IMR-90 (cell line): ENCODE measurements at regions not wholly inside any gene's neighbourhood (a gene's known extent, or its start where the extent isn't known, plus 50 kb on each side); places are given as distances from the start of the nearest gene placed in this dataset.

ENCODE experiments used
- ATAC-seq: fragments of 200-7000 bp; cut with Tn5 transposase; 2 replicates; pipeline ENCODE4 v1.9.1; 2020; ENCODE audit warnings: low read depth, mild to moderate bottlenecking, moderate library complexity
- BruUV-seq: library from RNA; stranded (reverse); fragments of 400-500 nt; replicated peaks from 2 replicates; lab custom pipeline; 2021; lab: Mats Ljungman, UMichigan
- CTCF ChIA-PET: fragments of 300-600 bp; formaldehyde crosslinking; extraction: SDS; loops from one replicate; lab custom pipeline; 2021; ENCODE audit warnings: antibody characterized with exemption; lab: Yijun Ruan, JAX
- POLR2A ChIA-PET: fragments of 300-600 bp; sonication (Branson Sonifier 250); formaldehyde crosslinking; loops from one replicate; lab custom pipeline; 2022; ENCODE audit warnings: antibody characterized with exemption; ENCODE audit not compliant: unreplicated experiment; lab: Charles Lee
- DNase-seq: peaks from one replicate; pipeline ENCODE4 v3.0.0; 2013
- H2AFZ ChIP-seq: replicated peaks from 2 replicates; pipeline ENCODE3; 2013; ENCODE audit warnings: low read length, mild to moderate bottlenecking; ENCODE audit not compliant: poor library complexity
- H2AK5ac ChIP-seq: 2 replicates; pipeline ENCODE4 v1.6.1; 2013; ENCODE audit warnings: low read depth, low read length, inconsistent platforms
- H2AK9ac ChIP-seq: replicated peaks from 2 replicates; pipeline ENCODE3; 2013; ENCODE audit warnings: mild to moderate bottlenecking, low read depth, low read length, moderate library complexity; ENCODE audit not compliant: poor library complexity
- H2BK120ac ChIP-seq: 2 replicates; pipeline ENCODE4 v1.6.1; 2013; ENCODE audit warnings: low read depth, low read length, inconsistent platforms
- H2BK15ac ChIP-seq: 3 replicates; pipeline ENCODE4 v1.6.1; 2013; ENCODE audit warnings: low read depth, low read length, inconsistent platforms
- H2BK20ac ChIP-seq: 2 replicates; pipeline ENCODE4 v1.6.1; 2013; ENCODE audit warnings: low read depth, mild to moderate bottlenecking, inconsistent platforms, low read length, moderate library complexity
- H2BK5ac ChIP-seq: 2 replicates; pipeline ENCODE4 v1.6.1; 2013; ENCODE audit warnings: mild to moderate bottlenecking, low read depth, low read length, inconsistent platforms; ENCODE audit not compliant: poor library complexity, severe bottlenecking
- H3K14ac ChIP-seq: replicated peaks from 2 replicates; pipeline ENCODE4 v1.6.1; 2013; ENCODE audit warnings: low read depth, low read length, inconsistent platforms
- H3K18ac ChIP-seq: 2 replicates; pipeline ENCODE4 v1.6.1; 2013; ENCODE audit warnings: low read depth, low read length, control low read depth
- H3K23ac ChIP-seq: 2 replicates; pipeline ENCODE4 v1.6.1; 2013; ENCODE audit warnings: low read depth, low read length, inconsistent platforms
- H3K27ac ChIP-seq: 2 replicates; pipeline ENCODE4 v1.5.1; 2013; ENCODE audit warnings: mild to moderate bottlenecking, control low read depth, low read length; ENCODE audit not compliant: insufficient read depth
- H3K27me3 ChIP-seq: 2 replicates; pipeline ENCODE4 v1.6.1; 2013; ENCODE audit warnings: low read length; ENCODE audit not compliant: control insufficient read depth, insufficient read depth
- H3K36me3 ChIP-seq: 2 replicates; pipeline ENCODE4 v1.6.1; 2013; ENCODE audit warnings: low read length, mixed read lengths; ENCODE audit not compliant: control insufficient read depth, insufficient read depth
- H3K4ac ChIP-seq: 2 replicates; pipeline ENCODE4 v1.6.1; 2013; ENCODE audit warnings: low read depth, low read length, inconsistent platforms
- H3K4me1 ChIP-seq: 2 replicates; pipeline ENCODE4 v1.6.1; 2013; ENCODE audit warnings: low read length, mixed read lengths; ENCODE audit not compliant: control insufficient read depth, insufficient read depth
- H3K4me2 ChIP-seq: 2 replicates; pipeline ENCODE4 v1.6.1; 2013; ENCODE audit warnings: low read depth, mild to moderate bottlenecking, control low read depth, low read length, moderate library complexity
- H3K4me3 ChIP-seq: 2 replicates; pipeline ENCODE4 v1.5.1; 2013; ENCODE audit warnings: low read depth, mild to moderate bottlenecking, control low read depth, low read length, moderate library complexity; ENCODE audit not compliant: insufficient read depth
- H3K56ac ChIP-seq: 2 replicates; pipeline ENCODE4 v1.6.1; 2013; ENCODE audit warnings: low read length, inconsistent platforms; ENCODE audit not compliant: insufficient read depth; ENCODE audit errors: extremely low read depth
- H3K79me1 ChIP-seq, 2 experiments: 2 replicates each; pipeline ENCODE4 v1.6.1; 2013; ENCODE audit warnings: low read length in 2 of 2, inconsistent platforms in 1 of 2, low read depth in 1 of 2
- H3K9ac ChIP-seq: 2 replicates; pipeline ENCODE4 v1.6.1; 2013; ENCODE audit warnings: low read depth, low read length, control low read depth
- H3K9me1 ChIP-seq: 2 replicates; pipeline ENCODE4 v1.6.1; 2013; ENCODE audit warnings: low read length, inconsistent platforms; ENCODE audit not compliant: insufficient read depth
- H3K9me3 ChIP-seq: 2 replicates; pipeline ENCODE4 v1.6.1; 2013; ENCODE audit warnings: low read length; ENCODE audit not compliant: control insufficient read depth, insufficient read depth
- H4K20me1 ChIP-seq: 2 replicates; pipeline ENCODE4 v1.6.1; 2013; ENCODE audit warnings: low read length, inconsistent platforms; ENCODE audit not compliant: insufficient read depth
- H4K5ac ChIP-seq: 2 replicates; pipeline ENCODE4 v1.6.1; 2013; ENCODE audit warnings: mild to moderate bottlenecking, low read depth, low read length, control low read depth
- H4K8ac ChIP-seq, 2 experiments: 2 replicates each; pipeline ENCODE4 v1.6.1; 2013; ENCODE audit warnings: low read depth in 2 of 2, low read length in 2 of 2, control low read depth in 1 of 2, inconsistent platforms in 1 of 2
- H4K91ac ChIP-seq: 2 replicates; pipeline ENCODE4 v1.6.1; 2013; ENCODE audit warnings: low read depth, low read length, inconsistent platforms; ENCODE audit not compliant: insufficient read depth
- FOS ChIP-seq: fragments of 150-350 bp; IDR thresholded peaks from 2 replicates; pipeline ENCODE4 v1.6.1; 2016; ENCODE audit warnings: low read depth, low read length
- WGBS, 2 experiments: methylation state at CpG; one replicate each; pipeline versions ENCODE4 v1.1.5 to v1.1.7; 2013; ENCODE audit warnings: missing lambda C conversion rate in 2 of 2; ENCODE audit not compliant: insufficient read length in 1 of 2; ENCODE audit errors: extremely low coverage in 2 of 2; 5-methylcytosine and 5-hydroxymethylcytosine counted together
- dilution Hi-C: fragments of 300-500 bp; cut with HindIII; formaldehyde crosslinking; loops from one replicate; pipeline ENCODE4 v1.14.3; 2018; ENCODE audit warnings: low sequenced_read_pairs; ENCODE audit not compliant: unreplicated experiment
- in situ Hi-C: fragments of 300-500 bp; cut with MboI; formaldehyde crosslinking; loops from 3 replicates; pipeline ENCODE4 v1.14.3; 2019; ENCODE audit warnings: low sequenced_read_pairs, inconsistent platforms, mixed read lengths
- intact Hi-C: fragments of 100-400 bp; cut with micrococcal nuclease; formaldehyde crosslinking; loops from 2 replicates; pipeline ENCODE4 v1.10.0; 2022

DNA sequence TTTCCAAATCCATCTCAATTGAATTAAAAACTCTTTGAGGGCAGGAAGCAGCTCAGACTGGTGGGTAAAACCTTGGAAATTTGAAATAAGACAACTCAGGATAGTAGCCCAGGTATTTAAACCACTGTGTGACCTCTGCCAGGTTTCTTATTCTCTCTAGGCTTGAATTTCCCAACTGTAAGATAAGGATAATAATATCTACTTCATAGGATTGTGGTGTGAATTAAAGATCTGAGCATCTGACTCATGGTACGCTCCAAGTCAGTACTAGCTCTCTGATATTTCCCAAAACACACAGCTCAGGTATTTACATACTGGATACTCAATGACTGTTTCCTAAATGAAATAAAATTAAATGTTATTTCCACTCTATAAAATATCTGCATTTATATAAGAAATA lies 337.2 kb downstream of the LTN1 start:
- no peak overlapping the region for H3K27ac ChIP-seq

More for the DNA sequence above, 337.2 kb downstream of the LTN1 start:
- Histone ChIP-seq H3K4ac (no peak overlapping the region), H3K36me3 (no peaks in the 10 kb centered on the region), H3K56ac (no peak overlapping the region), H2BK120ac (no peak overlapping the region), H3K4me1 (no peaks in the 10 kb centered on the region), H3K9ac (no peak overlapping the region), H3K27me3 (no peaks in the 10 kb centered on the region), H3K9me3 (no peaks in the 10 kb centered on the region), H3K18ac (no peak overlapping the region), H3K79me1 (no peaks in the 10 kb centered on the region), H4K5ac (no peak overlapping the region), H3K14ac (no peak overlapping the region), H4K20me1 (no peaks in the 10 kb centered on the region), H3K23ac (no peak overlapping the region), H4K91ac (no peak overlapping the region), H3K4me2 (no peak overlapping the region), H2AK5ac (no peak overlapping the region), H2BK5ac (no peak overlapping the region), H3K4me3 (no peak overlapping the region), H4K8ac (no peak overlapping the region), H2AK9ac (no peak overlapping the region), H2AFZ (no peak overlapping the region), H2BK15ac (no peak overlapping the region), H2BK20ac (no peak overlapping the region), H3K9me1 (no peaks in the 10 kb centered on the region)
- DNase-seq (no peak), ATAC-seq (no peak)
- ChIA-PET CTCF (interaction anchor here (0.5 to 0.6 kb wide), 2 partner anchors 10 to 71 kb away, joined by 3 read pairs; no protein-coding TSS in a partner anchor), POLR2A (no interaction called here)
- dilution Hi-C loops (no loop called here), in situ Hi-C loops (no loop called here), intact Hi-C loops (no loop called here)
- BruUV-seq, result no TSS peak
- TF ChIP-seq FOS, result no peak
- no CpG with 5 or more reads among the region's 1 CpG for WGBS, 2 experiments
